GM12872 (cell line): ENCODE measurements at regions not wholly inside any gene's neighbourhood (a gene's known extent, or its start where the extent isn't known, plus 50 kb on each side); places are given as distances from the start of the nearest gene placed in this dataset.

ENCODE experiments used
- TF ChIP-seq, protein P1 (sequence below): IDR thresholded peaks from 3 replicates; pipeline ENCODE4 v1.5.1; 2011; ENCODE audit warnings: low read depth, mild to moderate bottlenecking, low read length, moderate library complexity; ENCODE audit not compliant: insufficient read depth

DNA sequence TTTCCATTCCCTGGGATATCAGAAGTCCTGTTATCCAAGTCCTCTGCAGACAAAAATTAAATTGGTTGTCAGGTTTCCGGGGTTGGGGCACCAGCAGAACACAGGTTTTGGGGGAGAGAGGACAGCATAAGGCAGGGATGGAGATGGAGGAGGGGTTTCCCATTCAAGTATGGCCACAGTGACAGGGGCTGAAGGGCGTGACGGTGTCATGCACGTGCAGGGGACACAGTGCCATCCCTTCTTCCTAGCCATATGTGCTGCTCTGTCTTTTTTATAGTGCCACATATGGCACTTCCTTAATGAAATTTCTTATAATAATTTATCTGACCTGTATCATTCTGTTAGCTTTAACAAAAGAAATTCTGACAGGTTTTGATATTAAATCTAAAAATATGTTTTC, 259.2 kb downstream of the PTEN start:
- TF ChIP-seq, protein P1, sequence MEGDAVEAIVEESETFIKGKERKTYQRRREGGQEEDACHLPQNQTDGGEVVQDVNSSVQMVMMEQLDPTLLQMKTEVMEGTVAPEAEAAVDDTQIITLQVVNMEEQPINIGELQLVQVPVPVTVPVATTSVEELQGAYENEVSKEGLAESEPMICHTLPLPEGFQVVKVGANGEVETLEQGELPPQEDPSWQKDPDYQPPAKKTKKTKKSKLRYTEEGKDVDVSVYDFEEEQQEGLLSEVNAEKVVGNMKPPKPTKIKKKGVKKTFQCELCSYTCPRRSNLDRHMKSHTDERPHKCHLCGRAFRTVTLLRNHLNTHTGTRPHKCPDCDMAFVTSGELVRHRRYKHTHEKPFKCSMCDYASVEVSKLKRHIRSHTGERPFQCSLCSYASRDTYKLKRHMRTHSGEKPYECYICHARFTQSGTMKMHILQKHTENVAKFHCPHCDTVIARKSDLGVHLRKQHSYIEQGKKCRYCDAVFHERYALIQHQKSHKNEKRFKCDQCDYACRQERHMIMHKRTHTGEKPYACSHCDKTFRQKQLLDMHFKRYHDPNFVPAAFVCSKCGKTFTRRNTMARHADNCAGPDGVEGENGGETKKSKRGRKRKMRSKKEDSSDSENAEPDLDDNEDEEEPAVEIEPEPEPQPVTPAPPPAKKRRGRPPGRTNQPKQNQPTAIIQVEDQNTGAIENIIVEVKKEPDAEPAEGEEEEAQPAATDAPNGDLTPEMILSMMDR: no peak

GRCh38 chr10:88125766-88126165, 262.3 kb downstream of the PTEN start:
- TF ChIP-seq, protein P1: no peak

DNA sequence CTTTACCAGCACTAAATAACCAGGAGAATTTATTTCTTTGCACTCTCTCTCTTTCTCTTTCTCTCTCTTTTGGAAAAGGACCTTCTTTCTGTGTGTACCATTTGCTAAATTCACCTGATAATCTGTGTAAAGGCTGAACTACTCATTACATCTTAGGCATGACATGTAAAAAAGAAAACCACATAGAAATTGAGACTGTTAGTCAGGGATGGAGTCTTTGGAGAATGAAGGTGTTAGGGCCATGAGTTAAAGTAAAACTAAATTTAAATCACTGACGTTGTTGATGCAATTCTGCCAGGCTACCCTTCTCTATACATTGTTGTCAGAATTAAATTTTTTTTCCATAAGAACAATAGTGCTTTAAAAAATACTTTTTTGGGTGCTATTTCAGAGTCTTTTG, 263.3 kb downstream of the PTEN start:
- TF ChIP-seq, protein P1: no peak

GRCh38 chr10:88127269-88127668, 263.8 kb downstream of the PTEN start:
- TF ChIP-seq, protein P1: no peak

GRCh38 chr10:88127766-88128165, 264.3 kb downstream of the PTEN start:
- TF ChIP-seq, protein P1: no peak

DNA sequence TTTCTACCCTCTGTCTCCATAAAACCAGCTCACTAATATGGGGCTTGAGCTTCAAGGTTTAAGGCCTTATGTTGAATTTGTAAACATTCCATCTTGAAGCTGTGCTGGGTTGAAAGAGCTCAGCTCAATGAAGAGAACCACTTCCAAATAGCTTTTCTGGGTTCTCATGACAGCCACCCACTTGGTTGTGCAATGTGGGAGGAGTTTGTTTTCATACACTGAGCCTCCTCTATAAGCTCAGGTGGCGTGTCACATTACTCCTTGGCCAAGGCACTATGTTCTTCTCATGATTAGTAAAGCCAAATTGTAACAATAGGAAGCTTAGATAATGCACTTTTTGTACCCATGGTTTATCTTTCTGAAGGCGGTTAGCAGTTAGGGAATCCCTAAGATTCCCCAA, 265.6 kb downstream of the PTEN start:
- TF ChIP-seq, protein P1: no peak

DNA sequence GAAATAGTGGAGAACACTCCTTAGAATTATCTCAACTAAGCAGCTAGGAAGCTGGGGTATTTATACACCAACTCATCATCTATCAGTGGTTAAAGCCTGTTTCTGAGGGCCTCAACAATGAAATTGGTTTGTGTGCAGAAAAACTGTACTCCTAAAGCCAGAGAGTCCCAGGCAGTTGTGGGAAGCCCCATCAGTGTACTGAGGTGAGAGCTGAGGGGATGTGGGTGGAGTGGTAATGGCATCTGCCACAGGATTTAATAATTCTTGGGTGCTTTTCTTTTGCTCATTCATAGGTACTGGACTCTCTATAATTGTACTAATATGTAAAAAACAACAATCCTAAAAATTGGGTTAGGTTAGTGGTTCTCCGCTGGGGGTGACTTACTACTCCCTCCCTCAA, 267.5 kb downstream of the PTEN start:
- TF ChIP-seq, protein P1: no peak
